SK-N-SH (cell line): ENCODE measurements at regions not wholly inside any gene's neighbourhood (a gene's known extent, or its start where the extent isn't known, plus 50 kb on each side); places are given as distances from the start of the nearest gene placed in this dataset.

ENCODE experiments used
- CTCF ChIA-PET: fragments of 300-600, 350-600 bp; formaldehyde crosslinking; extraction: SDS; loops from one replicate; lab custom pipeline; 2021; lab: Yijun Ruan, JAX
- POLR2A ChIA-PET: fragments of 350-600 bp; sonication (Branson Sonifier 250); formaldehyde crosslinking; extraction: SDS; loops from one replicate; lab custom pipeline; 2020; ENCODE audit warnings: antibody characterized with exemption, inconsistent platforms; lab: Yijun Ruan, JAX
- DNase-seq: peaks from one replicate; pipeline ENCODE4 v3.0.0; 2012
- H2AFZ ChIP-seq: fragments of 200-600 bp; sonication (generic); 2 replicates; pipeline ENCODE4 v1.8.1; 2016; ENCODE audit warnings: antibody characterized with exemption, mild to moderate bottlenecking, low read depth
- H3F3A ChIP-seq: fragments of 200-600 bp; sonication (generic); replicated peaks from 2 replicates; pipeline ENCODE3; 2016; ENCODE audit warnings: antibody characterized with exemption, mild to moderate bottlenecking; ENCODE audit not compliant: insufficient read depth
- H3K27ac ChIP-seq, 2 experiments: fragments of 200-500 bp in 1 of 2; fragments of 200-600 bp in 1 of 2; sonication (Bioruptor generic) in 1 of 2; sonication (generic), shearing (Covaris generic) in 1 of 2; 2 replicates each; pipeline versions ENCODE4 v1.5.1 to v1.6.1; 2014 to 2016; ENCODE audit warnings: low read depth in 2 of 2, inconsistent platforms in 1 of 2, low read length in 1 of 2, mild to moderate bottlenecking in 1 of 2, mixed read lengths in 1 of 2
- H3K27me3 ChIP-seq: fragments of 200-600 bp; sonication (generic), shearing (Covaris generic); 2 replicates; pipeline ENCODE4 v1.6.1; 2016; ENCODE audit warnings: mixed run types; ENCODE audit not compliant: insufficient read depth
- H3K36me3 ChIP-seq, 2 experiments: fragments of 200-500 bp in 1 of 2; fragments of 200-600 bp in 1 of 2; sonication (Bioruptor generic) in 1 of 2; sonication (generic) in 1 of 2; replicated peaks in 1 of 2; 2 replicates each; pipeline versions ENCODE3 to v1.5.1; 2014 to 2016; ENCODE audit warnings: low read length in 1 of 2, mild to moderate bottlenecking in 1 of 2; ENCODE audit not compliant: insufficient read depth in 2 of 2, control insufficient read depth in 1 of 2
- H3K4me1 ChIP-seq, 2 experiments: fragments of 200-500 bp in 1 of 2; fragments of 200-600 bp in 1 of 2; sonication (Bioruptor generic) in 1 of 2; sonication (generic), shearing (Covaris generic) in 1 of 2; 2 replicates each; pipeline versions ENCODE4 v1.5.1 to v1.6.1; 2014 to 2016; ENCODE audit warnings: low read depth in 1 of 2, low read length in 1 of 2, mixed run types in 1 of 2; ENCODE audit not compliant: insufficient read depth in 2 of 2, control insufficient read depth in 1 of 2
- H3K4me2 ChIP-seq: fragments of 200-600 bp; sonication (generic), shearing (Covaris generic); 2 replicates; pipeline ENCODE4 v1.6.1; 2017; ENCODE audit warnings: mixed run types
- H3K4me3 ChIP-seq, 2 experiments: fragments of 200-500 bp in 1 of 2; fragments of 200-600 bp in 1 of 2; sonication (Bioruptor generic) in 1 of 2; sonication (generic), shearing (Covaris generic) in 1 of 2; 2 replicates each; pipeline versions ENCODE4 v1.5.1 to v1.8.1; 2014 to 2016; ENCODE audit warnings: low read depth in 2 of 2, inconsistent platforms in 1 of 2, low read length in 1 of 2, mild to moderate bottlenecking in 1 of 2, mixed read lengths in 1 of 2, moderate library complexity in 1 of 2
- H3K79me2 ChIP-seq: fragments of 200-600 bp; sonication (generic); 2 replicates; pipeline ENCODE4 v1.8.1; 2017; ENCODE audit warnings: mild to moderate bottlenecking; ENCODE audit not compliant: insufficient read depth
- H3K9ac ChIP-seq: fragments of 200-600 bp; sonication (generic); 2 replicates; pipeline ENCODE4 v1.6.1; 2017; ENCODE audit warnings: mixed run types
- H3K9me2 ChIP-seq: fragments of 200-600 bp; sonication (generic); 2 replicates; pipeline ENCODE4 v1.6.1; 2017; ENCODE audit warnings: mixed run types
- H3K9me3 ChIP-seq: fragments of 200-600 bp; sonication (generic); 2 replicates; pipeline ENCODE4 v1.6.1; 2017; ENCODE audit warnings: mixed run types, mild to moderate bottlenecking, moderate library complexity
- H4K20me1 ChIP-seq: fragments of 200-600 bp; sonication (generic); 2 replicates; pipeline ENCODE4 v1.6.1; 2017; ENCODE audit warnings: mild to moderate bottlenecking, mixed run types; ENCODE audit not compliant: insufficient read depth
- ELF1 ChIP-seq: IDR thresholded peaks from 2 replicates; pipeline ENCODE4 v1.4.0; 2012
- EZH2phosphoT487 ChIP-seq: fragments of 200-600 bp; sonication (generic); IDR thresholded peaks from 2 replicates; pipeline ENCODE4 v1.6.1; 2017; ENCODE audit warnings: low read depth, mixed run types, mild to moderate bottlenecking, antibody characterized with exemption, moderate library complexity, borderline replicate concordance
- FOXJ3 ChIP-seq: sonication (generic); formaldehyde crosslinking; IDR thresholded peaks from 2 replicates; pipeline ENCODE4 v1.5.1; 2020; ENCODE audit warnings: mild to moderate bottlenecking, missing genetic modification reagents
- FOXM1 ChIP-seq: IDR thresholded peaks from 2 replicates; pipeline ENCODE4 v1.4.0; 2012; ENCODE audit warnings: low read depth, mild to moderate bottlenecking
- JUND ChIP-seq: IDR thresholded peaks from 2 replicates; pipeline ENCODE4 v1.4.0; 2012
- POLR2AphosphoS5 ChIP-seq: IDR thresholded peaks from 2 replicates; pipeline ENCODE4 v1.6.1; 2012; ENCODE audit warnings: low read depth, low read length
- RAD21 ChIP-seq: IDR thresholded peaks from 2 replicates; pipeline ENCODE4 v1.6.1; 2012; ENCODE audit warnings: mild to moderate bottlenecking, low read length
- SIN3A ChIP-seq: IDR thresholded peaks from 2 replicates; pipeline ENCODE4 v1.6.1; 2012; ENCODE audit warnings: low read depth, mild to moderate bottlenecking, low read length, moderate library complexity, borderline replicate concordance
- TCF12 ChIP-seq: IDR thresholded peaks from 2 replicates; pipeline ENCODE4 v1.4.0; 2012
- WGBS: methylation state at CpG from one replicate; pipeline ENCODE4 v1.1.6; 2017; ENCODE audit warnings: low lambda C conversion rate; 5-methylcytosine and 5-hydroxymethylcytosine counted together
- TF ChIP-seq, protein P1 (sequence below): fragments of 200-600 bp; sonication (generic); IDR thresholded peaks from 2 replicates; pipeline ENCODE4 v1.6.1; 2017; ENCODE audit warnings: antibody characterized with exemption, mild to moderate bottlenecking, moderate library complexity
- TF ChIP-seq, protein P2 (sequence below): IDR thresholded peaks from 2 replicates; pipeline ENCODE4 v1.4.0; 2012; ENCODE audit warnings: low read depth, borderline replicate concordance
- TF ChIP-seq, protein P3 (sequence below): IDR thresholded peaks from 2 replicates; pipeline ENCODE4 v1.4.0; 2012; ENCODE audit warnings: low read depth
- TF ChIP-seq, protein P4 (sequence below): IDR thresholded peaks from 2 replicates; pipeline ENCODE4 v1.6.1; 2012; ENCODE audit warnings: mild to moderate bottlenecking, low read depth, low read length, moderate library complexity

DNA sequence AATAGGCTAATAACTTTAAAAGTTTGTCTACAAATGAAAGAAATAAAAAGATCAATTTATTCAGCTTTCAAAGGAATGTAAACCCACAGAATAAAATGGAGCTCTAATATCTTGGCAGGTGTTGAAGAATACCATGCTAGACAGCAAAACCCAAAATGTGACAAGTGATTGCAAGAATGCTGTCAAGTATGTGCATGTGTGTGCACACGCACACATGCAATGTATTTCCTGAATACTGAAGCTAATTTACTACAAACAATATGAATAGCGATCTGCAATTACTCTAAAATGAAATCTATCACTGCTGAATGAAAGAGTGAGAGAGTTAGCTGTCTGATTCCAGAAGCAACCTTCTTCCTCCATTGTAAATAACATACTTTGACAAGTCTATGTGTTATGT lies 179.2 kb upstream of the HSF2 start:
- no peak for TF ChIP-seq RAD21
- TF ChIP-seq, protein P1, sequence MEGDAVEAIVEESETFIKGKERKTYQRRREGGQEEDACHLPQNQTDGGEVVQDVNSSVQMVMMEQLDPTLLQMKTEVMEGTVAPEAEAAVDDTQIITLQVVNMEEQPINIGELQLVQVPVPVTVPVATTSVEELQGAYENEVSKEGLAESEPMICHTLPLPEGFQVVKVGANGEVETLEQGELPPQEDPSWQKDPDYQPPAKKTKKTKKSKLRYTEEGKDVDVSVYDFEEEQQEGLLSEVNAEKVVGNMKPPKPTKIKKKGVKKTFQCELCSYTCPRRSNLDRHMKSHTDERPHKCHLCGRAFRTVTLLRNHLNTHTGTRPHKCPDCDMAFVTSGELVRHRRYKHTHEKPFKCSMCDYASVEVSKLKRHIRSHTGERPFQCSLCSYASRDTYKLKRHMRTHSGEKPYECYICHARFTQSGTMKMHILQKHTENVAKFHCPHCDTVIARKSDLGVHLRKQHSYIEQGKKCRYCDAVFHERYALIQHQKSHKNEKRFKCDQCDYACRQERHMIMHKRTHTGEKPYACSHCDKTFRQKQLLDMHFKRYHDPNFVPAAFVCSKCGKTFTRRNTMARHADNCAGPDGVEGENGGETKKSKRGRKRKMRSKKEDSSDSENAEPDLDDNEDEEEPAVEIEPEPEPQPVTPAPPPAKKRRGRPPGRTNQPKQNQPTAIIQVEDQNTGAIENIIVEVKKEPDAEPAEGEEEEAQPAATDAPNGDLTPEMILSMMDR: no peak
- TF ChIP-seq, protein P2, sequence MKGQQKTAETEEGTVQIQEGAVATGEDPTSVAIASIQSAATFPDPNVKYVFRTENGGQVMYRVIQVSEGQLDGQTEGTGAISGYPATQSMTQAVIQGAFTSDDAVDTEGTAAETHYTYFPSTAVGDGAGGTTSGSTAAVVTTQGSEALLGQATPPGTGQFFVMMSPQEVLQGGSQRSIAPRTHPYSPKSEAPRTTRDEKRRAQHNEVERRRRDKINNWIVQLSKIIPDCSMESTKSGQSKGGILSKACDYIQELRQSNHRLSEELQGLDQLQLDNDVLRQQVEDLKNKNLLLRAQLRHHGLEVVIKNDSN: no peak
- no peak for TF ChIP-seq TCF12
- no peak for TF ChIP-seq SIN3A
- TF ChIP-seq, protein P3, sequence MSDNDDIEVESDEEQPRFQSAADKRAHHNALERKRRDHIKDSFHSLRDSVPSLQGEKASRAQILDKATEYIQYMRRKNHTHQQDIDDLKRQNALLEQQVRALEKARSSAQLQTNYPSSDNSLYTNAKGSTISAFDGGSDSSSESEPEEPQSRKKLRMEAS: no peak
- TF ChIP-seq FOXJ3 (CRISPR knock-in tag): no peak
- TF ChIP-seq, protein P4, sequence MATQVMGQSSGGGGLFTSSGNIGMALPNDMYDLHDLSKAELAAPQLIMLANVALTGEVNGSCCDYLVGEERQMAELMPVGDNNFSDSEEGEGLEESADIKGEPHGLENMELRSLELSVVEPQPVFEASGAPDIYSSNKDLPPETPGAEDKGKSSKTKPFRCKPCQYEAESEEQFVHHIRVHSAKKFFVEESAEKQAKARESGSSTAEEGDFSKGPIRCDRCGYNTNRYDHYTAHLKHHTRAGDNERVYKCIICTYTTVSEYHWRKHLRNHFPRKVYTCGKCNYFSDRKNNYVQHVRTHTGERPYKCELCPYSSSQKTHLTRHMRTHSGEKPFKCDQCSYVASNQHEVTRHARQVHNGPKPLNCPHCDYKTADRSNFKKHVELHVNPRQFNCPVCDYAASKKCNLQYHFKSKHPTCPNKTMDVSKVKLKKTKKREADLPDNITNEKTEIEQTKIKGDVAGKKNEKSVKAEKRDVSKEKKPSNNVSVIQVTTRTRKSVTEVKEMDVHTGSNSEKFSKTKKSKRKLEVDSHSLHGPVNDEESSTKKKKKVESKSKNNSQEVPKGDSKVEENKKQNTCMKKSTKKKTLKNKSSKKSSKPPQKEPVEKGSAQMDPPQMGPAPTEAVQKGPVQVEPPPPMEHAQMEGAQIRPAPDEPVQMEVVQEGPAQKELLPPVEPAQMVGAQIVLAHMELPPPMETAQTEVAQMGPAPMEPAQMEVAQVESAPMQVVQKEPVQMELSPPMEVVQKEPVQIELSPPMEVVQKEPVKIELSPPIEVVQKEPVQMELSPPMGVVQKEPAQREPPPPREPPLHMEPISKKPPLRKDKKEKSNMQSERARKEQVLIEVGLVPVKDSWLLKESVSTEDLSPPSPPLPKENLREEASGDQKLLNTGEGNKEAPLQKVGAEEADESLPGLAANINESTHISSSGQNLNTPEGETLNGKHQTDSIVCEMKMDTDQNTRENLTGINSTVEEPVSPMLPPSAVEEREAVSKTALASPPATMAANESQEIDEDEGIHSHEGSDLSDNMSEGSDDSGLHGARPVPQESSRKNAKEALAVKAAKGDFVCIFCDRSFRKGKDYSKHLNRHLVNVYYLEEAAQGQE: no peak
- no peak for TF ChIP-seq JUND
- TF ChIP-seq ELF1: no peak
- no peak for TF ChIP-seq POLR2AphosphoS5
- TF ChIP-seq EZH2phosphoT487: no peak
- WGBS: 51% methylated on average over 2 of the region's 2 CpGs
- H3K27me3 ChIP-seq: no peaks in the 10 kb centered on the region
- H3K4me1 ChIP-seq: no peaks in the 10 kb centered on the region
- no peak overlapping the region; the same call in 1 of the 2 replicates for H2AFZ ChIP-seq
- CTCF ChIA-PET: interaction anchor here (0.7 to 1.3 kb wide), 3 partner anchors 18 to 789 kb away, joined by 3 to 4 read pairs (median 4); no protein-coding TSS in a partner anchor
- POLR2A ChIA-PET: no interaction called here
- no peak for DNase-seq
- no peaks in the 10 kb centered on the region for H3K79me2 ChIP-seq
- no peaks in the 10 kb centered on the region for H4K20me1 ChIP-seq
- H3K9ac ChIP-seq: no peak overlapping the region
- H3K4me2 ChIP-seq: no peak overlapping the region
- H3F3A ChIP-seq: no peaks in the 10 kb centered on the region
- H3K9me3 ChIP-seq: no peaks in the 10 kb centered on the region
- H3K36me3 ChIP-seq: no peaks in the 10 kb centered on the region
- H3K9me2 ChIP-seq: no peaks in the 10 kb centered on the region
- H3K4me3 ChIP-seq: no peak overlapping the region
- H3K27ac ChIP-seq: no peak overlapping the region

DNA sequence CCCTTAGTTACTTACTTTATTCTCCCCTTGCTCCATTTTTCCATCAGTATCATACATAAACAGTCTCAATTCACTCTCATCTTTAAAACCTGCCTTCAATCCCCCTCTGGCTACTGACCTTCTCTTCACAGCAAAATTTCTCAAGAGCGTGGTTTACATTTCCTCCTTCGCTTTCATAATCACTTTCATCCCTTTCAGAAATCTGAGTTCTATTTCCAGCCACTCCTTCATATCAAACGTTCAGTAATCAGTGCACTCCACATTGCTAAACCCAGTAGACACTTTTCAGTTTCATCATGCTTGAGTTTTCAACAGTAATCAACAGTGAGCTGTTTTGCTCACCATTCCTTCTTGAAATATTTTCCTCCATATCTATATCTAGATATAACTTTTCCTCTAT lies 176.7 kb upstream of the HSF2 start:
- Histone ChIP-seq H3K4me3 (no peak overlapping the region), H2AFZ (no peak overlapping the region), H3K4me1 (no peaks in the 10 kb centered on the region), H3K27me3 (no peaks in the 10 kb centered on the region), H4K20me1 (no peaks in the 10 kb centered on the region), H3K9me3 (no peaks in the 10 kb centered on the region), H3K79me2 (no peaks in the 10 kb centered on the region), H3K9me2 (no peaks in the 10 kb centered on the region), H3K36me3 (no peaks in the 10 kb centered on the region), H3K4me2 (no peak overlapping the region), H3K27ac (no peak overlapping the region), H3K9ac (no peak overlapping the region), H3F3A (no peaks in the 10 kb centered on the region)
- CTCF ChIA-PET: no interaction called here
- WGBS: 36% methylated on average over 3 of the region's 3 CpGs
- POLR2A ChIA-PET: no interaction called here
- no peak for TF ChIP-seq FOXM1
- DNase-seq: no peak
